GM18498 (cell line): ENCODE measurements at regions not wholly inside any gene's neighbourhood (a gene's known extent, or its start where the extent isn't known, plus 50 kb on each side); places are given as distances from the start of the nearest gene placed in this dataset.
"Not testable (repeated sequence)": the region's sequence is repeated elsewhere in the genome, so short reads cannot be mapped to it uniquely, and the experiment has no call there.

Source experiments
- ATAC-seq: cut with Tn5 transposase; IDR thresholded peaks from one replicate; pipeline ENCODE4 v1.9.1; 2021; ENCODE audit warnings: mild to moderate bottlenecking, moderate library complexity; ENCODE audit not compliant: unreplicated experiment

GRCh38 chr3:157859541-157859940 is 246.7 kb downstream of the SHOX2 start:
- ATAC-seq = no peak

GRCh38 chr3:157858821-157859220 is 247.4 kb downstream of the SHOX2 start:
- ATAC-seq = no peak

DNA sequence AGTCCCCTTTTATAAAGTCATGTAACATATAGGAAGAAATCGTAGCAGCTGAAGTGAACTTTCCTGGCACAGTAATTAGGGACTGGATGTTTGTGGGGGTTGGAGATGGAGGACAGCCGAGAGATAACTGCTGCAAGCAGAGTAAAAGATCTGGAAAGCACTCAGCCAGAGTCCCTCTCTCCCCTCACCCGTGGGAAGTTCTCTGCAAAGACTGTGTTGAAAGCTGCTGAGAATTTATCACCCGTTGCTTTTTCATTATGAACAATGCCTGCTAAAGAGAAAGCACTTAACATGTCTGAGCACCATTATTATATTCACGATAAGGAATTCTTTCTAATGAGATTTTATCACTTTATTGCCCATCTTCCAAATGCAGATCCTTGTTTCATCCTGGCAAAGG is 248.8 kb downstream of the SHOX2 start:
- ATAC-seq = no peak

- ATAC-seq = no peak
Observed at GRCh38 chr3:157856078-157856939, 249.9 kb downstream of the SHOX2 start.

DNA sequence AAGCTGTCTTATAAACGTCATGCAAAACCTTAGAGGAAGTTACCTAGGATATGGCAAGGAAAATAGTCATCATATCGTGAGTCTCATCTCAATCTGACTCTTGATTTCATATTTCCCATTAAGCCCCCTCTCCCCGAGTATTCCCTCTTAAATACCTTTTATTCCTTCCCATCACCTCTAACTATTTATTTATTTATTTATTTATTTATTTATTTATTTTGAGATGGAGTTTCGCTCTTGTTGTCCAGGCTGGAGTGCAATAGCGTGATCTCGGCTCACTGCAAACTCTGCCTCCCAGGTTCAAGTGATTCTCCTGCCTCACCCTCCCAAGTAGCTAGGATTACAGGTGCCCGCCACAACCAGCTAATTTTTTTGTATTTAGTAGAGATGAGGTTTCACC is 260.4 kb downstream of the SHOX2 start:
- ATAC-seq = not testable (repeated sequence)

DNA sequence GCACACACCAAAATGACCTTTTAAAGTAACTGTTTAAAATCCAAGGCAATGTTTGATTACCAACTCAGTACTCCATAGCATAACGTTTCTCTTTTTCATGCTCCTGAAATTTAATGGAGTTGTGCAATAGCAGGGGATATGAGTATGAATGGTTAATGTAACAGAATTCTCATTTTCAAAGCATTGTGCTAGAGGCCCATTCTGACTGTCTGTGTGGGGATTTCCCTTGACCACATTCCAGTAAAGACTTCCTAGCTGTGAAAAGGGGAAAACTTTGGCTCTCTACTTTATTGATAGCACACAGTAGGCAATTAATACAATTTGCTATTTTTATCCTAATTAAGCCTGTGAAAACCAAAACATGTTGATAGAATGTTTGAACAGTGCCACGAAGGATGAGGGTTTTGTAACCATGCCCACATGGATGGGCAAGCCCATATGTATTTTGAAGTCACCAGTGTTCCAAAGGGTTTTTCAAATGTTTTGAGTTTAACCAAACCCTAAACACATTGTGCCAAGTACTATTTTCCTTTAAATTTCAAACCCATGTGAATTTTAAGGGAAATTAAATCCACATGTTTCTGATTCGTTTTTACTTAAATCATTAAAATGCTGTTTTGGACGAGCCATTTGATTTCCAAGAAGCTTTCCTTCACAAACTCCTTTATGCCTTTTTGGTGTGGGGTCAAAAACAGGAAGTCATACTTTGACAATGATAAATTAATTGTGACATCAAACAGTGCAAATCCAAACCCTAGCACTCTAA is 261.2 kb downstream of the SHOX2 start:
- ATAC-seq = no peak

DNA sequence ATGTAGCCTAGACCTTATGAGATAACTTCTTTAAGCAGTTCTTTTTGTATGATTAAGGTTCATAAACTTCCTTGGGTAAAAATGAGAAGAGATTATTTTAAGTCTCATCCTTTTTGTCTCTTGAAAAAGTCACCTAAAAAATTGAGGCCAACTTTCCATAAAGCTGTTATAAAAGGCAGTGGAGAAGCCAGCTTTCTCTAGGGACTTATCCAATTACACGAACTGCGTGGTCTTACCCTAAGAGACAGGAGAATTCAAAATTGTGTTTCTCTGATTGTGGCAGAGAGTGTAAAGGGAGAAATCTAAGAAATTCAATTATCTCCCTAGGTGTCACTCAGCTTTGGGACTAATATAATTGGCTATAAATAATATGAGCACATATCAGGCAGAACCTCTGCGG is 262.0 kb downstream of the SHOX2 start:
- ATAC-seq = no peak

DNA sequence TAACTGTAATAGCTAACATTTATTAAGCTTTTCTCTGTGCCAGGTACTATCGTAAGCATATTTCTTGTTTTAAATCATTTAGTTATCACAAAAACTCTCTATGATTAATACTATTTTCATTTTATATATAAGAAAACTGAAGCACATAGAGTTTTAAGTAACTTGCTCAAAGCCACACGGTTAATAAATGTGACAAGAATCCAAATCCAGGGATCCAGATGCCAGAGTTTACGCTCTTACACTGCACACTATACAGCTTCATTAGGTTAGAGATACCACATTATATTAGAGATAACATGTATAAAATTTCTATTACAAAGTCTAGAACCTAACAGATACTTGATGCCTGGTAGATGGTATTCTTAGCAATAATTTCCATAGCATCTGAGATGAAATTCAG is 265.2 kb downstream of the SHOX2 start:
- no peak for ATAC-seq

DNA sequence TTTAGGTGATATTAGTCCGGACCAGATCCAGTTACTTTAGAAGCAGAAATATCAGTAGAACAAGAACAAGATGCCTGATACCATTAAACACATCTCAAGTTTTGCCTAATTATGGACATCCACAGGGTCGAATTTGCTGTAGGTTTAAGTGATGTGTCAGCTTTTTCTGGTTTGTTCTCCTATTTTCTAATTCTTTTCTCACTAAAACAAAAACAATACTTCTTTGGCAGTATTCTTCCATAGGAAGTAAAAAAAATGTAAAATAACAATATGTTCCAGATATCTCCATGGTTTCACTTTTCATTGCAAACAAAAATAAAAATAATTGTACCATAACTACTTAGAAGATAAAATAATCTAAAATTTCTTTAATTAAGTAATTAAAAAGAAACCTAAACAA is 265.7 kb downstream of the SHOX2 start:
- no peak for ATAC-seq

GRCh38 chr3:157838457-157838856 is 267.8 kb downstream of the SHOX2 start:
- ATAC-seq = no peak

DNA sequence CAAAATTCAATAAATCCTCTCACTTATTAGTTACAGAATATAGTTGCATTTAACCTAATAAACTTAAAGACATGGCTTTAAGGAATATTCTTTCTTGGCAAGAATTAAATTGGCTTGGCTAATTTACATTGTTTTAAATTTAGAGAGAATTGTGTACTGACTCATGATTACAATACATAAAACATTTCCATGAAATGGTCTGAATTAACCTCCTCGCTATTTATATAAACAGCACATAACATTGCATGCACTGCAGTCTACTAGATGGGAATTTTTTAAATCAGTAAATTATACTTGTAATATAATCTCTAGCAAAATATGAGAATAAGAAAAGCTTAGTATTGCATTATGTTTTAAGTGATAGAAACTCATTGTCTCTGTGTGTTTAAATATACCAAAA is 268.9 kb downstream of the SHOX2 start:
- no peak for ATAC-seq

DNA sequence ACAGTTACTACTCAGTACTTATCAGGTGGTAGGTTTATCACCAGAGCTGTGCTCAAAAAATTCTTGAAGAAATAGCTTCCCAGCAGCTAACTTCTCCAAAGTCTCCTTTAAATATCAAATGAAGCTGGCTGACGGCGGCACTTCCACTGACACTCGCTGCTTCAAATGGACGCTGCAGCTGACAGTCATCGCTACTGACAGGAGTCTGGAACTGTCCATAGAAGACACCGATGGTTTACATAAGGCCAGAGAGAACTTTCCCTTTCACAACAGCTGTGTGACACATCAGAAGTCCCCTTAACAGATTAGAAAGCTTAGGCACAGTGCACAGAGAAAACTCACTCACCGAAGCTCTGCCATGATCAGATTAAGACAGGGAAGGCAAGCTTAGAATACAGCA is 270.2 kb downstream of the SHOX2 start:
- ATAC-seq = no peak

GRCh38 chr3:157832588-157832987 is 273.6 kb downstream of the SHOX2 start:
- ATAC-seq = no peak

DNA sequence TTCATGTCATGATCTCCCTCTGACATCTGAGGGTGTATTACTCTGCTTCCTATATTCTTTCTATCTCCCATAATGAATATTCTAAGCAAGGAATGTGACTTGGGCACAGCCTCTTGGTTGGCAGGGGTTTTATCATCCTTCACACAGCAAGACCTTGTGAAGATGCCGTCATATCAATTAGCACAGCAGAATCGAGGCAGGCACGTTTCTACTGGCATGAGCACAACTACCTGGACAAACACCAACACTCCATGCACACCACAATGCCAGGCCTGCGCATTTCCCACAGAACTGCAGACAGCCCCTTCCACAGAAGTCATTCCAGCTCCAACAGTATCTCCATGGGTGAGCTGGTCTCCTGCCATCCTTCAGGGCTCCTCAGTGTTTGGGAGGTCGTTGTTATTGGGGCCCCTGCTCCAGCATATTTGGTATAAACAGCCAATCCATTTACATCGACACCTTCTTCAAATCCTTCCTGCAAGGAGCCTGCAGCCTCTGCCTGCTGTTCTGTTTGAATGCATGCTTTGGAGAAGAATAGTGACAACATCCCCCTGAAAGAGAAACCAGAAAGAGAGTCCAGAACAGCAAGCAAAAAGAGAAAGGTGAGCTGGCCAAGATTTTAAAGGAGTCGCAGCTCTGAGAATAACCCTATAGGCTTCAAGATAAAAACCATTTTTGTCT is 275.5 kb downstream of the SHOX2 start:
- no peak for ATAC-seq

DNA sequence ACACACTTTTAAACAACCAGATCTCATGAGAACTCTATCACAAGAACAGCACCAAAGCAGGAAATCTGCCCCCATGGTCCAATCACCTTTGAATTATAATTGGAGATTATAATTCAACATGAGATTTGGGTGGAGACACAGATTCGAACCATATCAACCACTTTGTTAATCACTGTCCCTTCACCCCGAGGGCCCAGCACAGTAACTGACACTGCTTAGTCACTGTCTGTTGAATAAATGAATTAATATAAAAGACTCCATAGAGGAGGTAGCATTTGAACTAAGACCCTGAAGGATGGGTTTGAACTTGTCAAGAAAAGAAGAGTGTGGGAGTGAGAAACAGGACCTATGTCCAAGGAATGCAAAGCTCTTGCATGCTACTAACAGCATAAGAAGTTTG is 276.4 kb downstream of the SHOX2 start:
- ATAC-seq = no peak

DNA sequence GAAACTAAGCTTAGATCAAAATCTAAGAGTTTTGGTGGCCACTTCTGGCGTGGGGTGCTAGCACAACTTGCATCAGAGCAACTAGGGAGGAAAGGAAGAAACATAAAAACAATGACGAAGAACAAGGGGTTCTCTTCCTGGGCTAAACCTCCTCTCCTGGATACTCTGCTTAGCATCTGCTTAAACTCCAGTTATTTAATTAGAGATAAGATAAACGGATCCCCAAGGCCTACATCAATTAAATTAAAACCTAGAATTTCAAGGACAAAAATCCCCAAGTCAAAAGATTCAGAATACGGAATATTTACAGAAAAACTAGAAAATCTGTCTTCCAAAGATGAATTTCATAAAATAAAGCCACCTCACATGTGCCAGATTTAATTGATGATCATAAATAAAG is 281.9 kb downstream of the SHOX2 start:
- no peak for ATAC-seq

GRCh38 chr3:157823050-157823449 is 283.2 kb downstream of the SHOX2 start:
- no peak for ATAC-seq

DNA sequence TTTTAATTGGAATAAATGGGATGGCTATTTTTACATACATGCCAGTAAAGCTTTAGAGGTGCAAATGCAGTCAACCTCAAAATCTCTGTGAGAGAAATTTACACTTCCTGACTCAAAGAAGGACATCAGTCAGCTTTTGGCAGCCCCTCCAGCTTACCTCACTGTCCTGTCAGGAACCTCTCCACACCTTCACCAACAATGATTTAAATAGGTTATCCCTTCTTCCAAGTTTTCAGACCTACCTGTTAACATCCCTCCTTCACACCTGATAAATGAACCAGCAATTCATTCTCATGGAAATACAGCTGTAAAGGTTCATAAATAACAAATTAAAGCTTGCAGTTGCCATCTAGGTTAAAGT is 286.1 kb downstream of the SHOX2 start:
- no peak for ATAC-seq

GRCh38 chr3:157819270-157820156 is 286.7 kb downstream of the SHOX2 start:
- no peak for ATAC-seq

- no peak for ATAC-seq
Observed at GRCh38 chr3:157816896-157817295, 289.3 kb downstream of the SHOX2 start.

- no peak for ATAC-seq
Observed at GRCh38 chr3:157816296-157816695, 289.9 kb downstream of the SHOX2 start.
